GM18868 (cell line): ENCODE measurements at regions not wholly inside any gene's neighbourhood (a gene's known extent, or its start where the extent isn't known, plus 50 kb on each side); places are given as distances from the start of the nearest gene placed in this dataset.

Experiments
- ATAC-seq: cut with Tn5 transposase; IDR thresholded peaks from one replicate; pipeline ENCODE4 v1.9.1; 2021; ENCODE audit warnings: mild to moderate bottlenecking, moderate library complexity; ENCODE audit not compliant: unreplicated experiment

- no peak for ATAC-seq
Observed at GRCh38 chr17:13230350-13231264, 212.8 kb upstream of the ELAC2 start.

- ATAC-seq: no peak
Observed at GRCh38 chr17:13228225-13228624, 210.4 kb upstream of the ELAC2 start.

- no peak for ATAC-seq
Observed at GRCh38 chr17:13222975-13223374, 205.1 kb upstream of the ELAC2 start.

DNA sequence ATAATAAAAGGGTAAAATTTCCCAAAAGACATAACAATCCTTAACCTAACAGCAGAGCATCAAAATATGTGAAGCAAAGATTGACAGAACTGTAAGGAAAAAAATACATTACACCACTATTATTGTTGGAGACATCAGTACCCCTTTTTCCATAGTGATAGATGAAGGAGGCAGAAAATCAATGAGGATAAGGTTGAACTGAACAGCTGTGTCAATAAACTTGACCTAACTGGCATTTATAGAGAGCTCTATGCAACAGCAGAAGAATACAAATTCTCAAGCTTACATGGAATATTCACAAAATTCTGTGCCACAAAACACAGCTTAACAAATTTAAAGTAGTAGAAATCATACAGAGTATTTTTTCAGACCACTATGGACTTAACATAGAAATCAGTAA lies 195.0 kb upstream of the ELAC2 start:
- ATAC-seq: no peak

DNA sequence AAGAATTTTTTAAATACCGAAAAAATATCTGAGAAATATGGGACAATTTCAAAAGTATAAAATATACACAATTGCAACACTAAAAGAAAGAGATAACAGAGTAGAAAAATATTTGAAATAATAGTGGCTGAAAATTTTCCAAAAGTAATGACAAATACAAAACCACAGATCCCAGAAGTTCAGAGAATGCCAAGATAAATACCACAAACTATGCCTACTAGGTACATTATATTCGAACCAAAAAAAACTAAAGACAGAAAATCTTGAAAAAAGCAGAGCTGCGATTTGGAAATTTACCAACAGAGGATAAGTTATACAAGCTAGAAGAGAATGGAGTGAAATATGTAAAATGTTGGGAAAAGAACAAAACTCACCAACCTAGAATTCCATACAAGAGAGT lies 191.3 kb upstream of the ELAC2 start:
- ATAC-seq: no peak

DNA sequence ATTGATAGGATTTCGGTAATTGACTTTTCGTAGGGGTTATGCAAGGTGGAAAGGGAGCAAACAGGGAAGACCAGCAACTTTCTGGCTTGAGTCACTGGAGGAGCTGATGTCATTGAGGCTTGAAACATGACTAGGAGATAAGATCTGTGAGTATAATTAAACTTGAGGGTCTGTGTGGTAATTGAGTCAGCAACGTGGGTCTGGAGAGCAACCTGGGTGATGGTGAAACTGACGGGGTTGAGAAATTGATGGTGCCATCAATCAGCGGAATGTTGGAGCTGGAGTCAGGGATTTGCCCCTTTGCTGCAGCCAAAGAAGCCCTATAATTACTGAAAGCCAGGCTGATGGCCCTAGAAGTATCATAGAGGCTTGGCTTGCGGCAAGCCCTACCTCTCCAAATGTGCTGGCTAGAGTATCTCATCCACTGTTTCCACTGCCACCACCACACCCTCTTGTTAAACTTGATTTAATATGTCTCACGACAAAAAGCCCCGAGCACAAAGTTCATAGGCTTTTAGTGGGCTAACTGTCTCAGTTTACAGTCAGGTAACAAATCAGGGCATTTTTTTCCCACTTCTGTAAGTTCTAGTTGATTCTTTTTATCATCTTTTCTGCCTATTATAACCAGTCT lies 186.9 kb upstream of the ELAC2 start:
- no peak for ATAC-seq

DNA sequence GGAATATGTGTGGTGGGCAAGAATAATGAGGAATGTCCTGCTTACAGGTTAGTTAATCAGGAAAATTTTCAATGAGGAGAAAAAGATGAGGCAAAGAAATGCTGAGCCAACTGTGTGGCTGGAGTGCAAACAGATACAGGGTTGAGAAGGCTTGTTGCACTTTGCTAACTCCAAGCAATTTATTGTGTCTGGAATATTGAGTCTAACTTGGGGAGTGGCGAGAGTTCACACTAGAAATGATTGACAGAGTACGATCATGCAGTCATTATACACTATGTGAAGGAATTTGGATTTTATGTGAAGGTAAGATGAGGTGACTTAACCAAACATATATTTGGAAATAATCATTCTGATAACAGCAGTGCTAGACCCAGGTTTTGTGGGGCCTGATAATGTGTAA lies 185.0 kb upstream of the ELAC2 start:
- ATAC-seq: no peak

DNA sequence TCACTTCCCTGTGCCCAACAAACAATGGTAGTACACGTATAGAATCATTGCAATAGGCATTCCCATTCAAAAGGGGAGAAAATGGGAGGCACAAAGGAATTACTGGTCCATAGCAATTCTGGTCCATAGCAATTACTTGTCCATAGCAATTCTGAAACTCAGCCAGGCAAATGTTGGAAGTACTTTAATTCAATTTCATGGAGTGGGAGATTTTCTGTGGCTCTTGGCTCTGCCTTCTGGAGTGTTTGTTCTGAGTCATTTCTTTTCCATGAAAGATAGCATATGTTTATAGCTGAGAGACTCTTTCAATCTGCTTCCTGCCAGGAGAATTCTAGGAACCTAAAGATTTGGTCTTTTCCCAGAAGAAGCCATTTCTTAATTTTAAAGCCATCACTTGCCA lies 182.8 kb upstream of the ELAC2 start:
- no peak for ATAC-seq

GRCh38 chr17:13199425-13199824 lies 181.6 kb upstream of the ELAC2 start:
- ATAC-seq: no peak

DNA sequence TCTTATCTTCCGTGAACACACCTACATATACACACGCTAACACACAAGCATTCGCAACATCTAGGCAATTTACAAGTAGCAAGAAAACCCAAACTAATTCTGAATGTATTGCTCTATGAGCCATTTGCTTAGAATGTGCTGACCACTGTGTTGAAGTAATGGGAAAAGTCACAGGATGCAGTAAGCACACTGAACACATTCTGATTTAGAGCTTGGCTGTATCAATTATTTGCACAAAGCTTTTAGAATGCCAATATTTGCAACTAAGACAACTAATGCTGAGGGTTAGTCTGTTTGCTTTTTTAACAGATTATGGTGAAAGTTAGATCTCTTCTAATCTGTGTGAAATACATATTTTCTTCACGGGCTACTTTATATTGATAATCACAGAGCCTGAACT lies 179.8 kb upstream of the ELAC2 start:
- no peak for ATAC-seq

DNA sequence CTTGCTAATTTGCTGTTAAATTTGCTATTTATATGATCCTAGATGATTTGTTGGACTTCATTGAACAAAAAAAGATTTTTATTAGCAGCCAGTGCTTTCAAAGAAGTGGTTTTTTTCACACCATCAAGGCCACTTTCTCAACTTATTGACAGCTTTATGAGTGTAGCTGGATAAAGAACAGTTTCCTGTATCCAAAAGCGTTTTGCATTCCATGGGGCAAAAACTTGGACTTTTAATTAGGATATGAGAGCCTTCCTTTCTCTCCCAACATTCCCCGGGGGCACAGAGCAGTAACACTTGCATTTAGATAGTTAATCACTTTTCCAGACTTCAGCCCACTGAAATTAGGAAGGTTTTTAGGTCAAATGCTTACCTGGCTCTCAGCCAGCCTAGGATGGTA lies 177.1 kb upstream of the ELAC2 start:
- ATAC-seq: no peak

DNA sequence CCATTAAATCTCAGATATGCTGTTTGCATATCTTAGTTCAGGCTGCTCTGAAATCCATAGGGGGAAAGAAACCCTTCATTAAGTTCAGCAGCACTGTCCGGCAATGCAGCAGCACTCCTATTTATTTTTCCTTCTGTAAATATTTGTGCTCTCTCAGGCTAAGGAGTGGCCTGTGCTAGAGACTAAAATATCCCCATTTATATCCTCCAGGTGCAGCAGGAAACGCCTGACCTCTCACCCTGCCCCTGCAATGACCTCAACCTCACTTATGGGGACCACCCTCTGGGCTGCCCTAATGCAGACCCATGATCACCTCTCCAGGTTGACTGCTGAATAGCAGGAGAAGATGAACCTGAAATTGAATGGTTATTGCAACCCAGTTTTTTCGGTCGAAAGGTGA lies 165.0 kb upstream of the ELAC2 start:
- no peak for ATAC-seq

DNA sequence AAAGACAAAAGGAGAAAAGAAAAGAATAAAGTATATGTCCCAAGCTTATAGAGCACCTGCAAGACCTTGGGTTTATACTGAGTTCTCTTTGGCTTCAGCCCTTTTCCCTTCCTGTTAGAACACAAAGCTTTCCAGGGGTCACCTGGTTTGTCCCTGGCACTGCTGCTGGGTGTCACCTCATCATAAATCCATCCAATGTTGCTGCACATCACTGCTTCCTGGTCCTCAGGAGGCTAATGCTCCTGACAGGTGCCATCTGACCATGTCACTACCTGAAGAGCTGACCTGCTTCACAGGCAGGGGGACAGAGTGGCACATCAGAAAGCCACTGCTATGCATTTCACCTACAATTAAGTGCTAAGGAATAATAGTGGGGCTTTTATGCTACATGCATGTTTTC lies 164.6 kb upstream of the ELAC2 start:
- no peak for ATAC-seq

DNA sequence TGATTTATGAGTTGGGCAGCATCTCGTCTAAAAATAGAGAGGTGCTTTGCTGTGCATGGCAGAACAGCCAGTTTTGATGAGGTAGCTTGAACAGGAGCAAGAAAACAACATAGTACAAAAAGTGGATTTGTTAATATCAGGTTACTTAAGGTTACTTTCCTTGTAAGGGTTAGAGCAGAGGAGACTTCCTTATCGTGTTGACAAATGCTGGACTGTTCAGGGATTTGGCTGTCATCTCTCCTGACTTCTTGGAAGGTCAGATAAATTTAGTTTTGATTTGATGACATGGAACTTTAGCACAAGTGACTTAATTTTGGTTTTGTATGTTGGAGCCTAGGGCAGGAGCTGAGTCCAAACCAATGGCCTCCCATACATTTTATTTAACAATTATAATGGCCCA lies 163.9 kb upstream of the ELAC2 start:
- no peak for ATAC-seq

DNA sequence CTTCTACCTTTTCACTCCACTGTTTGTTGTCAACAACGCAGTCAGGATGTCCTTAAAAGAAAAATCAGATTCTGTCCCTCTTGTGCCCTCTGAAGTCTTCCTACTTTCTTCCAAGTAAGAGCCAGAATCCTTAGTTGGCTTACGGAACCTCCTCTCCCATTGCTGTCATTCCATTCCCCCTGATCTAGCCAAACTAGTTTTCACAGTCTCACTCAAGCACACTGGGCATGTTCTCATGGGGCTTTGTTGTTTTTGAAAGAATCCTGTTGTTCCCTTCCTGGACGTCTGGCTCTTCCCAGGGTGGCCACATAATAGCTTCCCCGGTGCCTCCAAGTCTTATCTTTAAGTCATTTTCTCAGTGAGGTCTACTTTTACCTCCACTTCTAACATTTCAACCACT lies 158.6 kb upstream of the ELAC2 start:
- ATAC-seq: no peak

GRCh38 chr17:13171790-13172189 lies 154.0 kb upstream of the ELAC2 start:
- ATAC-seq: no peak

DNA sequence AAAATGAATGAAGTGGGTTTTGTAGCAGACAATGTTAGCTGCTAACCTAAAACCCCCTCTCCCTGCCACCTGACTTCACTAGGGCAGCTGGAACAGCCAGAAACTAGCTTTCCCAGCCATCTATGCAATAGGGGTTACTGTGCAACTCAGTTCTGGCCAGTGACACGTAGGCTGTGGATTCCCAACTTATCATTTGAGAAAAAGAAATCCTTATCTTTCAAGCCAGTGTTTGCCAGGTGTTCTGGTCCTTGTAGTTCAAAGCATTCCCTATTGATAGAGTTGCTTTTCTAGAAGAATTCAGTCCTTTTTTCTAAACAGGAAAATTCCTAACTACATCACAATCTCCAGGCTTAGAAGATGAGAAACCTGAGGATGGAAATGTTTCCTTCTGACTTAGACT lies 144.5 kb upstream of the ELAC2 start:
- no peak for ATAC-seq

GRCh38 chr17:13160790-13161189 lies 143.0 kb upstream of the ELAC2 start:
- no peak for ATAC-seq

DNA sequence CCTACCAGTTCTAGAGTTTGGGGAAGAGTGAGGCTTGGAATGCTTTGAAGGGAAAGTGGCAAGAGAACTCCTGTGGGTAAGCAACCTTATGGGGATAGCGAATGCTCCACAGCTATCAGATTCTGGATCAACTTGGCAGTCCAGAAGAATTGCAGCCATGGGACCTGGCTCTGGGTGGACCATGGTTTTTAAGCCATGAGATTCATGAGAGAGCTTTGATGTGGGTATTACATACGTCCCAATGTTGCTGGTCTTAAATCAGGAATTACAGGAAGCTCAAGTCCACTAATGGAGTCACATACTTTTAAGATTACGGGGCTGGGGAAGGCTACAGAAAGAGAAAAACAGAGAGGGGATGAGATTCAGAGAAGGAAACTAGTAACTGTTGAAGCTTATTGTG lies 142.5 kb upstream of the ELAC2 start:
- no peak for ATAC-seq

GRCh38 chr17:13158494-13159240 lies 140.8 kb upstream of the ELAC2 start:
- ATAC-seq: no peak

GRCh38 chr17:13157656-13158055 lies 139.8 kb upstream of the ELAC2 start:
- no peak for ATAC-seq

DNA sequence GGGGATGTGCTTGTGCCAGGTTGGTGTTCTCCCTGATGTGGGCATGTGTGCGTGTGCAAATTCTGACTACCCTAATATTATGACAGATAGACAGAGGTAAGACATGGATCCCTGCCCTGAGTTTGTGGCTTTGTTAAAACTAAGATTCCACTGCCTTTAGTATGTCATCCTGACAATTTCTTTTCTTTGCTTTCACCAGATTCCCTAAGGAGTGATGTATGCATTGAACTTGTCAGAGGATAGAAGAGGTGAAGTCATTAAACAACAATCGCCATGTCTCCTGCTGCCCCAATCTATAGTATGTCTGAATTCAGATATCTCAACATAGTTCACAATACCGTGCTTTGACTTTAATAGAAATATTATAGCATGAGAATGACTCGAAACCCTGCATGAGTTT lies 137.1 kb upstream of the ELAC2 start:
- no peak for ATAC-seq
